Choroid plexus epithelial cell (primary cell): ENCODE measurements at regions not wholly inside any gene's neighbourhood (a gene's known extent, or its start where the extent isn't known, plus 50 kb on each side); places are given as distances from the start of the nearest gene placed in this dataset.

Experiments
- DNase-seq: peaks from one replicate; pipeline ENCODE4 v3.0.0-alpha.2; 2010; ENCODE audit warnings: low read depth
- H3K4me3 ChIP-seq: 2 replicates; pipeline ENCODE4 v1.5.1; 2011; ENCODE audit warnings: low read depth, mild to moderate bottlenecking, control low read depth, low read length, moderate library complexity
- TF ChIP-seq, protein P1 (sequence below): conservative IDR thresholded peaks from 2 replicates; pipeline ENCODE4 v1.5.1; 2011; ENCODE audit warnings: low read depth, mild to moderate bottlenecking, control low read depth, inconsistent platforms, low read length, moderate library complexity

DNA sequence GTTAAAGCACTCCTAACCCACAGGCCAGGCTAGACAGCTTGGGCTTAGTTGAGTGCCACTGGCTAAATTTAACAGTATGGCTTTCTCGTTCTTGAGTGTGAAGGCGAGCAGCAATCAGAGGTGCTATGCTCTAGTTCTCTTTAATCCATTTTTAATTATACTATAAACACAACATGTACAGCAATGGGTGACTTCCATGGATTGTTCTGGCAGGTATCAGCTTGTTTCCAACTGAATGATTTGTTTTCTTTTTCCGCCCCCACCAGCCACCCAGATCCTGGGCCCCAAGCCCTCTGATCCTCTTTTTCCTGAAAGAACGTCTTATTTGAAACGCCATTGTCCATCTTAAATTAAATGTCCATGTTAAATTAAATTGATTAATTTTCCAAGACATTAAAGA is 244.8 kb downstream of the IKZF2 start:
- no peak for DNase-seq
- TF ChIP-seq, protein P1, sequence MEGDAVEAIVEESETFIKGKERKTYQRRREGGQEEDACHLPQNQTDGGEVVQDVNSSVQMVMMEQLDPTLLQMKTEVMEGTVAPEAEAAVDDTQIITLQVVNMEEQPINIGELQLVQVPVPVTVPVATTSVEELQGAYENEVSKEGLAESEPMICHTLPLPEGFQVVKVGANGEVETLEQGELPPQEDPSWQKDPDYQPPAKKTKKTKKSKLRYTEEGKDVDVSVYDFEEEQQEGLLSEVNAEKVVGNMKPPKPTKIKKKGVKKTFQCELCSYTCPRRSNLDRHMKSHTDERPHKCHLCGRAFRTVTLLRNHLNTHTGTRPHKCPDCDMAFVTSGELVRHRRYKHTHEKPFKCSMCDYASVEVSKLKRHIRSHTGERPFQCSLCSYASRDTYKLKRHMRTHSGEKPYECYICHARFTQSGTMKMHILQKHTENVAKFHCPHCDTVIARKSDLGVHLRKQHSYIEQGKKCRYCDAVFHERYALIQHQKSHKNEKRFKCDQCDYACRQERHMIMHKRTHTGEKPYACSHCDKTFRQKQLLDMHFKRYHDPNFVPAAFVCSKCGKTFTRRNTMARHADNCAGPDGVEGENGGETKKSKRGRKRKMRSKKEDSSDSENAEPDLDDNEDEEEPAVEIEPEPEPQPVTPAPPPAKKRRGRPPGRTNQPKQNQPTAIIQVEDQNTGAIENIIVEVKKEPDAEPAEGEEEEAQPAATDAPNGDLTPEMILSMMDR, result no peak
- H3K4me3 ChIP-seq, result no peak overlapping the region

DNA sequence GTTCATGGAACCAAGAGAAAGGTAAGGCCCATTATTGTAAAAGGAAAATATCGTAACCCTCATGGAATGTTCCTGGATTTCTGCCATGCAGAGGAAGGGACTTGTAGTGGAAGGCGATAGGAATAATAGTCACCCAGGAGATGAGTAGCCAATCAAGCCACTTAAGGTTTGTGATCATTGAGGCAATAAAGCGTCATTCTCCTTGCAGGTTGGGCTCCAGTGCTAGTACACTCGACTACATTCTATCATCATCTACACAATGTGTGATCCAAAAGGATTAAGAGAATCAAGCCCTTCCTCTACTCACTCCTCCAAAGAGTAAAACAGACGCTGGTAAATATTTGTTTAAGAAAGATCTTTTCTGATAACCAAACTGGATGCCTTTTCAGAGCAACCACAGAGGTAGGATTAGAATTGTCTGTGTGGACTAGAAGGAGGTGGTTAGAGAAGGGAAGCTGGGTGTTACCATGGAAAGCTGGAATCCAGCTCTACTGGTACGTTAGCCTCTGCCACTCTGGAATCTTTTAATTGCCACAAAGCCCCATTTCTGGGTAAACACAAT is 245.7 kb downstream of the IKZF2 start:
- H3K4me3 ChIP-seq, result no peak overlapping the region
- TF ChIP-seq, protein P1, result no peak
- peak; percentile 73 for DNase-seq

DNA sequence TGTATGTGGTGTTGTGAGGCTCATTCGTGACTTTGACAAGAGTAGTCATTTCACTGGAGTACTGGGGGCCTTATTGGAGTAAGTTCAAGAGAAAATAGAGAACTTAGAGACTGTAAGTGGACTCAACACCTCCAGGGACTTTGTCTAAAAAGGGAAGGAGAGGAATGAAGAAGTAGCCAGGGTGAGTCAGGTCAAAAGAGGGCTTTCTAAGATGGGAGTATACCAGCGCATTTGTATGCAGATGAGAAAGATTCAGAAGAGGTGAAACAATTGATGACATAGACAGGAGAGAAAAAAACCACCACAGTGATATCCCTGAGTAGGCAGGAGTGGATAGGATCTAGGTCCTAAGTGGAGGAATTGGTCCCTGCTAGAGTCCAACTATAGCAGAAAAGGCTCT is 246.8 kb downstream of the IKZF2 start:
- no peak overlapping the region for H3K4me3 ChIP-seq
- DNase-seq, result no peak
- TF ChIP-seq, protein P1, result no peak

DNA sequence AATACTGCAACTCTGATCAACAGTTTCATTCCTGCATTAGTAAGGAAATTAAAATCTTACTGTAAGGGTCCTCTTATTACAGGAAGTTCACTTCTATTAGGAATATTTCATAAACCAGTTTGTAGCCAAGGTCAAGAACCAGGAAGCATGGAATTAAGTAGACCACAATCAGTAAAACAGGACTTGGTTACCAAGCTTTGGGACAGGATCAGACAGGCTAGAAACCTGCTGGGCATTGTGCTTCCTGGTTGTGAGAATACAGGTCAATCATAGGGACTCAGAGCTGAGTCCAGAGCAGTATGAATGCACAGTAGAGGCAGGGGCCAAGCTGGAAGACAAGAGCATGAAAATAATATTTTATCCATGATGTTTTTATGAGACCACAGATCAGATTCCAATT is 248.0 kb downstream of the IKZF2 start:
- TF ChIP-seq, protein P1, result no peak
- DNase-seq, result no peak

DNA sequence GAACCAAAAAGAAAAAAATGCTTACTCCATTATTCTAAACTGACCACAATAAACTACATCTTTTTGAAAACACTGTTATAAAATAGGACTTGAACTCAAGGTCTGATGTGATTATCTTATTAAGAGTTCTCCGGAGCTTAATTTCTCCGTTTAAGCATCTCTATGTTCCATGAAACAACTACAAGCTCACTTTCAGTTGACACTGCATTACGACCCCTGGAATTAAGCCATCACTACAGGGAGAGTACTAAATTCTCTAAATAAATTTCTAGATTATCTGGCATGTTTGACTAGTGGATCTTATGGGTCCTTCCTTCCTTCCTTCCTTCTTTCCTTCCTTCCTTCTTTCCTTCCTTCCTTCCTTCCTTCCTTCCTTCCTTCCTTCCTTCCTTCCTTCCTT is 249.0 kb downstream of the IKZF2 start:
- TF ChIP-seq, protein P1, result no peak
- H3K4me3 ChIP-seq, result no peak overlapping the region
- no peak for DNase-seq

More for the DNA sequence above, 248.0 kb downstream of the IKZF2 start:
- H3K4me3 ChIP-seq, result no peak overlapping the region

DNA sequence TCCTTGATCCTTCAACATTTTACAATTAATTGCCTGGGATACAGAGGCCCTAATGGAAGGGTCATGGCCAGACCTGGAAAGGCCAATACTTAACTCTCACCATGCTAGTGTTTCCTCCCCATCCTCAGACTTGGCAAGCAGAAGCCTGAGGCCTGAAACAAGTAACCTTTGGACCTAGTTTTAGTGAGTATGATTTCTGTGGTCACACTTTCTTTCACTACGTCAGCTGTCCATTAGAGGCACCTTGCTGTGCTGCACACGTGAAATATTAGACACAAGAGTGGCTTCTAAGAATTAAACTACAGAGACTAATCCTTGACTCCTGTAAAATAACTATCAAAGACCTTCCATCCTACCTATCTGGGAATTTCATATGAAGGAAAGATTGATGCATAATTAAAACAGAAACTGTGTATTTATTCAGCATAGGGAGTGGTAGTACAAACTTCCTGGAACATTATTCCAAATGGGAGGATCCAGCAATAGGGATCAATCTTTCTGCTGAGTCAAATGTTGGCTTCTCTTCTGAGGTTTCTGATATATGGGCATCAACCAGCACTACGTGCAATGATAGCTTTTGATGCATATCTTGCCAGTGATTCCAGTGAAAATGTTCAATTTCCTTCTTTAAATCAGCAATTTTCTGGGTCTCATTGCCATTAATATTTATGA is 249.7 kb downstream of the IKZF2 start:
- no peak overlapping the region for H3K4me3 ChIP-seq
- TF ChIP-seq, protein P1, result no peak
- DNase-seq, result no peak

DNA sequence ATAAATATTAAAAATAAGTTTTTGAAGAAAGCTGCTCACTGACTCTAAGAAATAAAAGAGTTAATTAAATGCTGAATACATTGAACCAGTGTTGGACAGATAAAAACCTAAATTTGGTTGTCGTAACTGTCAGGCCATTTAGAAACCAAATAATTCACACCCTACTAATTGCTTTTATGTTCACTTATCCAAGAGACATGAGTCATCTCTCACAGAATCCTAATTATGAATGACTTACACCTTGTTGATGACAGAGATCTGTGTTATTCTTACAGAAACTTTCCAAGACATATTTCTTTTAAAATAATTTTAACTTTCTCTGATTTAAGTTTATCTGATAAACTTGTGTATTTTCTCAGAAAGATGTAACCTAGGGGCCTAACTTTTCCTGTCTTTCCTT is 250.7 kb downstream of the IKZF2 start:
- DNase-seq, result no peak
- no peak overlapping the region for H3K4me3 ChIP-seq
- TF ChIP-seq, protein P1, result no peak
